Keratinocyte (primary cell): ENCODE measurements at regions not wholly inside any gene's neighbourhood (a gene's known extent, or its start where the extent isn't known, plus 50 kb on each side); places are given as distances from the start of the nearest gene placed in this dataset.

ENCODE experiments used
- CTCF ChIP-seq, 3 experiments: IDR thresholded peaks in 1 of 3; conservative IDR thresholded peaks in 1 of 3; optimal IDR thresholded peaks in 1 of 3; 2 replicates in 2 of 3; 3 replicates in 1 of 3; pipeline versions ENCODE3 to v1.5.1; 2011; ENCODE audit warnings: low read length in 3 of 3, mild to moderate bottlenecking in 3 of 3, moderate library complexity in 2 of 3, control low read depth in 1 of 3, inconsistent platforms in 1 of 3; ENCODE audit not compliant: insufficient read depth in 2 of 3; ENCODE audit errors: extremely low read depth in 1 of 3
- EZH2 ChIP-seq: IDR thresholded peaks from one replicate; pipeline ENCODE4 v1.6.1; 2012; ENCODE audit warnings: inconsistent platforms, mild to moderate bottlenecking, low read length, moderate library complexity

GRCh38 chr2:228774548-228774947 is 496.5 kb downstream of the PID1 start:
- TF ChIP-seq CTCF (optimal IDR thresholded peaks at IDR 0.05 in 1 of 3, IDR thresholded peaks at IDR 0.05 in 1 of 3, conservative IDR thresholded peaks at IDR 0.05 in 1 of 3; ENCODE audit: extremely low read depth in 1 of 3, insufficient read depth in 2 of 3, low read length in 3 of 3) (no peak), EZH2 (no peak)
